ENCODE measurements at regions not wholly inside any gene's neighbourhood (a gene's known extent, or its start where the extent isn't known, plus 50 kb on each side); places are given as distances from the start of the nearest gene placed in this dataset.
A peak's percentile ranks its signal among the peaks of the same experiment; 100 is the strongest.

GRCh38 chr7:18154726-18155125 lies 127.1 kb upstream of the PRPS1L1 start:
- no peak for DNase-seq

GRCh38 chr7:18157233-18157632 lies 129.6 kb upstream of the PRPS1L1 start:
- no peak for DNase-seq

GRCh38 chr7:18162657-18163056 lies 135.0 kb upstream of the PRPS1L1 start:
- DNase-seq: no peak

DNA sequence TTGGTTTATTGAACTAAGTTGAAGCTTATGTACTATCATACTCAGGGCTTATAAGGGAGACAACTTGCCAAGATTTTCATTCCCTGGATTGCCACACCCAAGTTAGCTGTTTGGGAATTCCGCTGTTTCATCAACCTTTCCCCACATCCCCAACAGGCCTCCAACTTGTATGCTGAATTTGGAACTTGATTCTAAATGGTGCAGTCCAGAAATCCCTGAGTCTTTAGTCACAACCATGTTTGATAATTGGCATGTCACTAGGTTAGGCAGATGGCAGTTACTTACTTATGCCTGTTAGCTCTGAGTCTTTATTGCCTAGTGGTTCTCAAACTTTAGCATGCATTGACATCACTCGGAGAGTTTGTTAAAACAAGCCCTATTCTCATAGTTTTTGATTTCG lies 135.4 kb upstream of the PRPS1L1 start:
- DNase-seq: no peak

DNA sequence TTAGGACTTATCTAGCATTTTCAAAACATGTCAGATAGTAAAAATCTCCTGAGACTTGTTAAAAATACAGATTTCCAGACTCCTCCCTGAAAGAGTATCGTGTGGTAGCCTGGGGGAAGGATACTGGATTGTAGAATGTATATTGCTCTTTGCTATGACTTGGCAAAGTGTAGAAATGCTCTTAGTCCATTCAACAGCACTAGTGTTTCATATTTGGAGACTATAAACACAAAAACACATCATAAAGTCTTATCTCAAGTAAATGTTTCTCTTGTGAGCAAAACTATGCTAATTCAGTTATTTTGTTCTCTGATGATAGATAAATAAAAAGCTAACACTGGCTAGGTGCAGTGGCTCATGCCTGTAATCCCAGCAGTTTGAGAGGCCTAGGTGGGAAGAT lies 137.5 kb upstream of the PRPS1L1 start:
- DNase-seq: no peak

- no peak for DNase-seq
Measured at GRCh38 chr7:18166002-18166401, 138.4 kb upstream of the PRPS1L1 start.

DNA sequence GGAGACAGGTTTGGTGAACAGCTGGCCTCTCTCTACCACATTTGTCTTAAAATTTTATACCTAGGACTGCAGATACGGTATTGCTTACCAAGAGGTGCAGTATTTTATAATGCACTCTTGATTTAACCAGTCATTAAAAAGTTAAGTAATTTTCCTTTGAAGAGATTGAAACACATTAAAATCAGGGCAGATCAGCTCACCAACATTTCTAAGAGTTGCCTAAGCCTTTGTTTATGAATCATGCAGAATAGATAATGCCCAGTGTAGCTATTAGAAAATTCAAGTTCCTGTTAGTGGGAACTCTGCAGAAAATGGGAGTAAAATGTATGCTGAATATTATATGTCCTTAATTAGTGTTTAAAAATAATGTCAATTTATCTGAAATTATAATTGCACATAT lies 140.2 kb upstream of the PRPS1L1 start:
- DNase-seq: no peak

- no peak for DNase-seq
Measured at GRCh38 chr7:18174996-18175395, 147.3 kb upstream of the PRPS1L1 start.

DNA sequence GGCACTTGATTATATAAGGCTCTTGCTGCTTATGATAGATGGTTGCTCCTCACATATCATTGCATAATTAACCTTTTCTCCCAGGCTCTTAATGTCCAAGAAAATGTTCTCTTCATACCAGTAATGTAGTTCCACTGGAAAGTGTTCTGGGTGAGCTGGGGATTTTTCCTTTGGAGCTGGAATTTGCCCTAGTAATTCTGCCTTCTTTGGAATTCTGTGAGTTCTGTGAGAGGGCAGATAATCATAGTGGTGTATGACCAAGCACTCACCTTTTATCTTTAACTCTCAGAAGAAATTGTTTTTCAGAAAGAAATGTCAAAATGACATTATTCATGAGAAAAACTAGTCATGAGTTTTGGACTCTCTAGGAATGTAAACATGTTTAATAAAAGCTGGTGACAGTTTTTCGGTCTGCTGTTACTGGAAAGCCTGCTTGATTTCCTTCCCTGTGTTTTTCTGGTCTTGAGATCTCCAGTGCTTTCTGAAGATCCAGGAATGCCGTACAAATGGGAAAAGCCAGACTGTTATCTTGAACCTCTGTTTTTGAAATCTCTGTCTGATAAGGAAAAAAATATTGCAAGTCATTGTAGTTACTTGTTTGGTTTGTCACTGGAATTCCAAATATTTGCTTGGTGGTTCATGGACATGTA lies 148.3 kb upstream of the PRPS1L1 start:
- no peak for DNase-seq

DNA sequence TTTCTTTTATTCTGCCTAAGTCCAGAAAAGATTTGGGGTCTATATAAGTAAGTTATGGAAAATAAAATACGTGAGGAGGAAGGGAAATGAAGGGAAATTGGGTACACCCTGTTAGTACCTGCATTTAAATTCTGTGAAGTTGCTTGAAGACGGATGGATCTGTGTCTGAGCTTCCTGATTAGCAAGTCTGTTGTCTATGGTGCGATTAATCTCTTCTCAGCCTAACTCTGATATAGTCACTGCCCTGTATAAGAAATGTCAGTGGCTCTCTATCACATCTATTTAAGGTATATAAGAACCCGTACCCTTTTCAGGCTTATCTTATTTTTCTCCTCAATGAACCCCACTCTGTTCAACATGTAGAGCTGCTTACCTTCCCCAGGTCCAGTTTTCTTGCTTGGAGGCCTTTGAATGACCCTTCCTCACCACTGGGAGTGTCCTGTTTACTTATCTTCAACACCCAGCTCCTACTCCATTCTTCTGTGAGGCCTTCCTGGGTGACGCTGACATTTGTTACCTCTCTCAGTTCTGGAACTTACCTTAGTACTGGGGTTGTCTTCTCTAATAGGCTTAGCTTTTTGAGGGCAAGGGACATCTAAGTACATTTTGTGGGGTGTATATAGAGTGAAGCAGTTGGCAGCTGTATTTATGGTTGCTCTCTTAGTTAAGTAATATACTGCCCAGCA lies 149.6 kb upstream of the PRPS1L1 start:
- no peak for DNase-seq

DNA sequence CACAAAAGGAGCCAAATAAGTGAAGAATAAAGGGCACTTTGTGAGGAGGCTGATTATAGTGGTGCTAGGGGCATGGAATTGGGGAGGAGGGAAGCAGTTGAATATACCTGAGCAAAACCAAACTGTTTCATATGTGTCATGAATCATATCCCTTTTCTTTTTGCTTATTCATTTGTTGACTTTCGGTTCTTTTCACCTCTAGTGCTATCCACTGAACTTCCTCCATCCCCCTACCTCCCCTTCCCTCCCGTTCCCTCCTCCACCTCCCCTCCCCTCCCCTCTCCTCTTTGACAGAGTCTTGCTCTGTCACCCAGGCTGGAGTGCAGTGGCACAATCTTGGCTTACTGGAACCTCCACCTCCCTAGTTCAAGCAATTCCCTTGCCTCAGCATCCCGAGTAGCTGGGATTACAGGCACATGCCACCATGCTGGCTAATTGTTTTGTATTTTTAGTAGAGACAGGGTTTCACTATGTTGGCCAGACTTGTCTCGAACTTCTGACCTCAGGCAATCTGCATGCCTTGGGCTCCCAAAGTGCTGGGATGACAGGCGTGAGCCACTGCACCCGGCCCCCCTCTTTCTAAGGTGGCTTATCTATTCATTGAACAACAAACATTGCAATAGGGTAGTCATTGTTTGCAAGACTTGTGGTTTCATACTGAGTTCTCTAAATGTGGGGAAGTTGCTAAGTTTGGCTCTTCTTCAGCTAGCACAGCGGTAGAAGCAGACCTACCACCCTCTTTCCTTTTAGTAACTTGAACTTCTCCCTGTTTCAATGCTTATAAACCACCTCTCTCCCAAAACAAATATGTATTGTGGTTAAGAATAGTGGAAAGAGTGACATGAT lies 150.4 kb upstream of the PRPS1L1 start:
- no peak for DNase-seq

DNA sequence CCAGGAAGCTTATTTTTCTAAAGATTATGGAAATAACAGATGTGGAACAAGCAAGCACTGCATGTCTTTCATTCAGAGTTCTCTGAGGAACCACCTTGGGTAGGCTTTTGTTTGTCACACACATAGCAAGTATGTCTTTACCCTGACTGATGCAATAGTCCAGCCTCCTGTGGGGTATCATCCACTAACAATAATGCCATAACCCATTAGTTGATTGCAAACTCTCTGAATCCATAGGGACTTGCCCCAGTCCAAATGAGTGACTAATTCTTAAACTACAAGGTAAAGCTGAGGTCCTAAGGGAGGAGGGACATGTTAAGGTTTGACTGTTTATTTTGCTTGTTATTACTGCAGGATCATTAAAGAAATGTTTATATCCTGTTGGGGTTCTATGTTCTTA lies 151.4 kb upstream of the PRPS1L1 start:
- DNase-seq: peak; percentile 9

DNA sequence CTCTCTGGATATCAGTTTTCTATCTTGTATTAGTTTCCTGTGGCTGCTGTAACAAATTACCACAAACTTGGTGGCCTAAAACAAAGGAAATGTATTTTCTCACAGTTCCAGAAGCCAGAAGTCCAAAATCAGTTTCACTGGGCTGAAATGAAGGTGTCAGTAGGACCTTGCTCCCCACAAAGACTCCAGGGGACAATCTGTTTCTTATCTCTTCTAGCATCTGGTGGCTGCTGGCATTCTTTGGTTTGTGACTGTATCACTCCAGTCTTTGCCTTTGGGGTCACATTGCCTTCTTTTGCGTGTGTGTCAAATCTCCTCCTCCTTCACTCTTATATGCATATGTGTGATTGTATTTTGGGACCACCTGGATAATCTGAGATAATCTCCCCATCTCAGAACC lies 153.0 kb upstream of the PRPS1L1 start:
- DNase-seq: no peak

- DNase-seq: no peak
Measured at GRCh38 chr7:18189500-18190126, 162.0 kb upstream of the PRPS1L1 start.

DNA sequence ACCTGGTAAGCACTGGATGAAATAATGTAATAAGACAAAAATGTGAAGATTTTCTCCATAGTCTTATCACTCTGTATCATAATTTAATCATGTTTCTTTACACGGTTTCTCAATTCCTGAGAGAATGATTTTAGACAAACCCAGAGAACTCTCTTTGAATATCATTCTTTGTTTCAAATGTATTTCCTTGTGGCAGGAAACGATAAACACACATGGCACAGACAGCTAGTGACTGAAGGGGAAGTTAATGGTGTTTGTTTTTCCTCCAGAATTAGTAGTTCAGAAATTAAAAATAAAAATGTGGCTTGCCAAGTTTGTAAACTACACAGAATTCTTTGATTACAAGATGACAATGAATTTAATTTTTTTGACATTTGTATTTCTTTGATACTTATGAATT lies 163.7 kb upstream of the PRPS1L1 start:
- DNase-seq: no peak

DNA sequence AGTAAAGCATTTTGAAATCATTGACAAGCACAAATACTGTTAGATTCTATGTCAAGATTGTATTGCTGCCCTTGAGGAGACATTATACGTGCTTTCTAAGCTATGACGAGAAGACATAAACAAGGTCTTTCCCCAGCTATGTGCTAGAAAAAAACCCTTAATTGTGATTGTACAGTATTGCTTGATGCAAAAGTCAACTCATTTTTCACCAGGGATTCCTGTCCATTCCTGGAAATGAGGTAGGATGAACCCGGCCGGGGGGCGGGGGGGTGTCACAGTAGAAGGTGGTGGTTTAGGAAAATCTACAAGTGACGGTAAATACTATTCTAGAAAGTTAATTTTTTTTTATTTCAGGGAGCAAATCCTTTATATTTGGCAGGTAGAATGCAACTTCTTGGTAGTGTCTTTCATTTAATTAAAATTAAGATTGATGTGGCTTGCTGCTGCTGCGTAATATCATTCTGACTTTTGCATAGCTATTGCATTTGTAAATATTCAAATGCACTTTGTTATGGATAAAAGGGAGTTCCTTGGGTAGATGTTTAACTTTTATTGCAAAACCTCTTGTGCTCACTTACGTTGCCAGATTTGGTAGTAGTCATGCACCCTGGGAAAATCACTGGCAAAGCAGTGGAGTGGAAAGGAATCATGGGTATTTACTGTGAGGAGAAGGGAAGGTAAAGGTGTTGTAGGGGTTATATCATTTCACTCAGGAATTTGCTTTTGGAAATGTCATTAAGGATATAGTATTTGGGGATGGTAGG lies 164.4 kb upstream of the PRPS1L1 start:
- DNase-seq: no peak

GRCh38 chr7:18194616-18195015 lies 167.0 kb upstream of the PRPS1L1 start:
- DNase-seq: no peak

- DNase-seq: no peak
Measured at GRCh38 chr7:18196638-18197037, 169.0 kb upstream of the PRPS1L1 start.

DNA sequence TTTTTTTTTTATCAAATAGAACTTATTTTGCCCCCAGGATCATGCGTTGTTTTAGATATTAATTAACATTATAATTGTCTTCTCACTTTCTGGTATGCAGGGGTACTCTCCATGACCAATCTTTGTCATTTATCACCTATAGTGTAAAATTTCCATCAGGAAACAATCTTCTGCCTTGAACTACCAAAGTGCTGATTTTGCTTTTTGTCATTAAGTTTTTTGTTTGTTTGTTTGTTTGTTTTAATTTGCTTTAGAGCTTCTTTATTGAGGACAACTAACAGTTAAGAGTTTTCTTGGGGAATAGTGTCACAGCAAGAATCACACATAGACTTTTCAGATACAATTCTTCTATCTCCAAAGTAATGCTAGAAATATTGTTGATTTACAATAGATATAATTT lies 171.2 kb upstream of the PRPS1L1 start:
- no peak for DNase-seq

- no peak for DNase-seq
Measured at GRCh38 chr7:18200266-18200665, 172.6 kb upstream of the PRPS1L1 start.

DNA sequence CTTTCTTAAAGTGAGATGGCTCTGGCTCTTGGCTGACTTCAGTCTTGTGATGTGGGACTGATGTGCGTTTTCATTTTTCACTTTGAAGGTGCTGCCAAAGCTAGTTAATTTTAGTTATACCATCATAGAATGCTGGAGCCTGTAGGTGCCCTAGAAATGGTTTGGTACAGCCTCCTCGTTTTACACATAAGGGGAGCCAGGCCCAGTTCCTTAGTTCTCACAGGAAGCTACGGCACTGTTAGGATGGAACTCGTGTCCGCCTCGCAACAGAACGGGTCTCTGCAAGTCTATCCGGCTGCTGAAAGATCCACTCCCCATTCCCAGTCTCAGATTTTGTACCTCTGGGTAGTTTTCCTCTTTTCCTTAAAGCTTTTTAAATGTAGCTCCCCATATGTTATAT lies 173.2 kb upstream of the PRPS1L1 start:
- no peak for DNase-seq

GRCh38 chr7:18201350-18201749 lies 173.7 kb upstream of the PRPS1L1 start:
- no peak for DNase-seq

Measured in T1000 (cell line).